H1 (cell line): ENCODE measurements at regions not wholly inside any gene's neighbourhood (a gene's known extent, or its start where the extent isn't known, plus 50 kb on each side); places are given as distances from the start of the nearest gene placed in this dataset.

Experiments used
- CTCF ChIA-PET: fragments of 300-600 bp; sonication (Branson Sonifier 250); formaldehyde crosslinking; loops from one replicate; lab custom pipeline; 2021; ENCODE audit not compliant: partially characterized antibody; lab: Charles Lee
- POLR2A ChIA-PET: fragments of 300-600 bp; sonication (Branson Sonifier 250); formaldehyde crosslinking; loops from one replicate; lab custom pipeline; 2021; ENCODE audit warnings: inconsistent platforms; ENCODE audit not compliant: partially characterized antibody; lab: Charles Lee
- DNase-seq, 2 experiments: peaks; one replicate each; pipeline versions ENCODE4 v3.0.0 to v3.0.0-alpha.2; 2010 to 2022; ENCODE audit warnings: low spot score in 2 of 2, low read depth in 1 of 2, mixed read lengths in 1 of 2
- FAIRE-seq: peaks from 2 replicates; lab custom pipeline; 2011; peaks lifted over from hg19 to GRCh38; lab: Jason Lieb, UNC
- H2AFZ ChIP-seq: 2 replicates; pipeline ENCODE4 v1.8.1; 2012; ENCODE audit warnings: low read length, inconsistent platforms
- H2AK5ac ChIP-seq: 2 replicates; pipeline ENCODE4 v1.6.1; 2013; ENCODE audit warnings: low read depth, low read length
- H2BK120ac ChIP-seq: replicated peaks from 2 replicates; pipeline ENCODE3; 2013; ENCODE audit warnings: low read depth, low read length, inconsistent platforms
- H2BK12ac ChIP-seq: 2 replicates; pipeline ENCODE4 v1.6.1; 2013; ENCODE audit warnings: low read depth, low read length
- H2BK15ac ChIP-seq: 2 replicates; pipeline ENCODE4 v1.6.1; 2013; ENCODE audit warnings: low read length
- H2BK20ac ChIP-seq: 2 replicates; pipeline ENCODE4 v1.6.1; 2013; ENCODE audit warnings: low read length
- H2BK5ac ChIP-seq: 2 replicates; pipeline ENCODE4 v1.6.1; 2013; ENCODE audit warnings: low read depth, low read length
- H3K14ac ChIP-seq: 2 replicates; pipeline ENCODE4 v1.6.1; 2013; ENCODE audit warnings: inconsistent platforms; ENCODE audit not compliant: insufficient read length
- H3K18ac ChIP-seq: 2 replicates; pipeline ENCODE4 v1.6.1; 2013; ENCODE audit warnings: low read length; ENCODE audit errors: extremely low read depth
- H3K23ac ChIP-seq: 2 replicates; pipeline ENCODE4 v1.6.1; 2013; ENCODE audit warnings: inconsistent platforms; ENCODE audit not compliant: insufficient read length
- H3K23me2 ChIP-seq: 2 replicates; pipeline ENCODE4 v1.6.1; 2013; ENCODE audit warnings: low read depth, low read length
- H3K27ac ChIP-seq: 2 replicates; pipeline ENCODE4 v1.6.1; 2011; ENCODE audit warnings: low read depth, low read length, inconsistent platforms
- H3K27me3 ChIP-seq, 4 experiments: replicated peaks in 1 of 4; 1 replicate in 1 of 4; 2 replicates in 3 of 4; pipeline versions ENCODE4 v1.6.1 to v1.8.1; 2011 to 2013; ENCODE audit warnings: low read length in 3 of 4, mild to moderate bottlenecking in 3 of 4, inconsistent platforms in 2 of 4, mixed read lengths in 2 of 4, moderate library complexity in 1 of 4; ENCODE audit not compliant: control insufficient read depth in 3 of 4, insufficient read depth in 3 of 4; ENCODE audit errors: extremely low read depth in 1 of 4
- H3K36me3 ChIP-seq, 4 experiments: 2 replicates each; pipeline versions ENCODE4 v1.6.1 to v1.8.1; 2011 to 2013; ENCODE audit warnings: mild to moderate bottlenecking in 4 of 4, low read length in 3 of 4, moderate library complexity in 2 of 4, control low read depth in 1 of 4, inconsistent platforms in 1 of 4; ENCODE audit not compliant: insufficient read depth in 4 of 4, control insufficient read depth in 2 of 4
- H3K4ac ChIP-seq: replicated peaks from 2 replicates; pipeline ENCODE3; 2013; ENCODE audit warnings: low read length, low read depth, mixed read lengths, inconsistent platforms; ENCODE audit not compliant: insufficient read length
- H3K4me1 ChIP-seq, 4 experiments: replicated peaks in 1 of 4; 1 replicate in 1 of 4; 2 replicates in 3 of 4; pipeline versions ENCODE4 v1.6.1 to v1.8.1; 2011 to 2013; ENCODE audit warnings: low read length in 3 of 4, inconsistent platforms in 2 of 4, mixed read lengths in 1 of 4; ENCODE audit not compliant: insufficient read depth in 4 of 4, control insufficient read depth in 3 of 4
- H3K4me2 ChIP-seq, 2 experiments: 2 replicates each; pipeline versions ENCODE4 v1.6.1 to v1.8.1; 2011 to 2013; ENCODE audit warnings: low read depth in 2 of 2, low read length in 2 of 2, control low read depth in 1 of 2, inconsistent platforms in 1 of 2, mild to moderate bottlenecking in 1 of 2; ENCODE audit not compliant: insufficient read depth in 1 of 2
- H3K4me3 ChIP-seq, 4 experiments: fragments of 200-600, 300-600 bp in 1 of 4; sonication (generic), shearing (Covaris generic), sonication (Bioruptor Twin) in 1 of 4; 2 replicates each; pipeline versions ENCODE4 v1.5.1 to v1.8.1; 2011 to 2016; ENCODE audit warnings: low read length in 4 of 4, low read depth in 3 of 4, control low read depth in 2 of 4, inconsistent platforms in 2 of 4, mild to moderate bottlenecking in 2 of 4, mixed read lengths in 1 of 4, moderate library complexity in 1 of 4; ENCODE audit not compliant: insufficient read depth in 2 of 4; ENCODE audit errors: extremely low read depth in 1 of 4
- H3K56ac ChIP-seq: replicated peaks from 2 replicates; pipeline ENCODE3; 2013; ENCODE audit warnings: low read depth, mild to moderate bottlenecking, mixed read lengths, low read length, inconsistent platforms; ENCODE audit not compliant: insufficient read length
- H3K79me1 ChIP-seq: 2 replicates; pipeline ENCODE4 v1.6.1; 2013; ENCODE audit warnings: low read depth, low read length, control low read depth
- H3K79me2 ChIP-seq, 2 experiments: 2 replicates each; pipeline versions ENCODE4 v1.6.1 to v1.8.1; 2012 to 2013; ENCODE audit warnings: low read length in 2 of 2, mild to moderate bottlenecking in 2 of 2, inconsistent platforms in 1 of 2; ENCODE audit not compliant: insufficient read depth in 2 of 2, control insufficient read depth in 1 of 2
- H3K9ac ChIP-seq, 4 experiments: replicated peaks in 1 of 4; 1 replicate in 1 of 4; 2 replicates in 3 of 4; pipeline versions ENCODE4 v1.6.1 to v1.8.1; 2011 to 2013; ENCODE audit warnings: low read depth in 3 of 4, low read length in 3 of 4, control low read depth in 2 of 4, mild to moderate bottlenecking in 2 of 4, moderate library complexity in 2 of 4, inconsistent platforms in 1 of 4; ENCODE audit errors: extremely low read depth in 1 of 4
- H3K9me3 ChIP-seq, 2 experiments: 2 replicates each; pipeline versions ENCODE4 v1.6.1 to v1.8.1; 2012 to 2013; ENCODE audit warnings: mild to moderate bottlenecking in 2 of 2, moderate library complexity in 2 of 2, control low read depth in 1 of 2, inconsistent platforms in 1 of 2, low read depth in 1 of 2, low read length in 1 of 2, mixed read lengths in 1 of 2; ENCODE audit not compliant: insufficient read depth in 2 of 2
- H4K20me1 ChIP-seq, 2 experiments: replicated peaks in 1 of 2; 2 replicates each; pipeline versions ENCODE3 to v1.8.1; 2011 to 2013; ENCODE audit warnings: inconsistent platforms in 2 of 2, low read length in 2 of 2, mild to moderate bottlenecking in 1 of 2; ENCODE audit not compliant: insufficient read depth in 2 of 2, control insufficient read depth in 1 of 2
- H4K5ac ChIP-seq: 2 replicates; pipeline ENCODE4 v1.6.1; 2013; ENCODE audit warnings: low read length, low read depth, mixed read lengths, inconsistent platforms; ENCODE audit not compliant: insufficient read length
- H4K8ac ChIP-seq: 2 replicates; pipeline ENCODE4 v1.8.0; 2013; ENCODE audit warnings: mild to moderate bottlenecking, moderate library complexity, low read length, inconsistent platforms; ENCODE audit not compliant: insufficient read depth; ENCODE audit errors: extremely low read depth
- H4K91ac ChIP-seq: replicated peaks from 2 replicates; pipeline ENCODE3; 2013; ENCODE audit warnings: low read length, mixed read lengths, inconsistent platforms; ENCODE audit not compliant: insufficient read length
- ATF2 ChIP-seq: IDR thresholded peaks from 2 replicates; pipeline ENCODE4 v1.6.1; 2012; ENCODE audit warnings: low read length, inconsistent platforms
- CBX5 ChIP-seq: fragments of 300-800, 300-1000 bp; sonication (generic); IDR thresholded peaks from 2 replicates; pipeline ENCODE4 v1.7.1; 2016; ENCODE audit warnings: antibody characterized with exemption, low read length, low read depth
- CEBPB ChIP-seq: IDR thresholded peaks from 2 replicates; pipeline ENCODE4 v1.6.1; 2012; ENCODE audit warnings: low read depth, low read length
- CHD1 ChIP-seq: IDR thresholded peaks from 2 replicates; pipeline ENCODE4 v1.6.1; 2012; ENCODE audit warnings: low read depth, low read length, improper control_type of control experiment
- EZH2 ChIP-seq: fragments of 200-600 bp; sonication (generic); IDR thresholded peaks from 2 replicates; pipeline ENCODE4 v1.7.1; 2012; ENCODE audit warnings: low read depth, mild to moderate bottlenecking, moderate library complexity, low read length, inconsistent platforms; ENCODE audit not compliant: severe bottlenecking
- KDM4A ChIP-seq: IDR thresholded peaks from one replicate; pipeline ENCODE4 v1.7.1; 2012; ENCODE audit warnings: low read depth, mild to moderate bottlenecking, moderate library complexity, low read length, inconsistent platforms; ENCODE audit not compliant: severe bottlenecking
- MAFK ChIP-seq: IDR thresholded peaks from 2 replicates; pipeline ENCODE4 v1.6.1; 2012; ENCODE audit warnings: low read depth, mild to moderate bottlenecking, improper control_type of control experiment, low read length
- MAX ChIP-seq: IDR thresholded peaks from 2 replicates; pipeline ENCODE4 v1.6.1; 2012; ENCODE audit warnings: inconsistent platforms
- NANOG ChIP-seq: IDR thresholded peaks from 2 replicates; pipeline ENCODE4 v1.6.1; 2011; ENCODE audit warnings: low read length, low read depth, mild to moderate bottlenecking, inconsistent platforms; ENCODE audit not compliant: insufficient read depth, poor library complexity, severe bottlenecking
- POU5F1 ChIP-seq: IDR thresholded peaks from 2 replicates; pipeline ENCODE4 v1.6.1; 2011; ENCODE audit warnings: low read depth, mild to moderate bottlenecking, low read length, moderate library complexity
- SIN3A ChIP-seq, 2 experiments: IDR thresholded peaks in 1 of 2; conservative IDR thresholded peaks in 1 of 2; 2 replicates each; pipeline ENCODE4 v1.6.1; 2011 to 2012; ENCODE audit warnings: low read length in 2 of 2, improper control_type of control experiment in 1 of 2, low read depth in 1 of 2, mild to moderate bottlenecking in 1 of 2
- SP1 ChIP-seq: IDR thresholded peaks from 2 replicates; pipeline ENCODE4 v1.6.1; 2011; ENCODE audit warnings: low read depth, low read length
- SP2 ChIP-seq: IDR thresholded peaks from 2 replicates; pipeline ENCODE4 v1.6.1; 2012; ENCODE audit warnings: mild to moderate bottlenecking, low read length, inconsistent platforms
- SRF ChIP-seq: IDR thresholded peaks from 2 replicates; pipeline ENCODE4 v1.6.1; 2011; ENCODE audit warnings: mild to moderate bottlenecking, low read depth, low read length, moderate library complexity
- WGBS, 2 experiments: shearing (Covaris generic) in 1 of 2; methylation state at CpG; one replicate each; pipeline versions ENCODE4 v1.1.6 to v1.1.7; 2013 to 2015; ENCODE audit warnings: low lambda C conversion rate in 2 of 2, mixed read lengths in 2 of 2, inconsistent platforms in 1 of 2, low coverage in 1 of 2, missing lambda C conversion rate in 1 of 2; ENCODE audit not compliant: insufficient replicate concordance in 2 of 2, insufficient coverage in 1 of 2, insufficient read length in 1 of 2; ENCODE audit errors: extremely low coverage in 1 of 2, missing lambda C conversion rate in 1 of 2; 5-methylcytosine and 5-hydroxymethylcytosine counted together

GRCh38 chr12:58766513-58766870 is 153.8 kb downstream of the LRIG3 start:
- Histone ChIP-seq H2AFZ (no peak overlapping the region), H3K18ac (no peak overlapping the region), H2BK120ac (no peak overlapping the region), H3K27me3 (no peaks in the 10 kb centered on the region), H3K14ac (no peak overlapping the region), H3K4me3 (no peak overlapping the region), H3K36me3 (no peaks in the 10 kb centered on the region), H3K9ac (no peak overlapping the region), H3K4ac (no peak overlapping the region), H3K27ac (no peak overlapping the region), H3K9me3 (no peaks in the 10 kb centered on the region), H3K4me2 (no peak overlapping the region), H4K8ac (no peak overlapping the region), H2BK15ac (no peak overlapping the region), H2BK12ac (no peak overlapping the region), H3K56ac (no peak overlapping the region), H2BK20ac (no peak overlapping the region), H2AK5ac (no peak overlapping the region), H2BK5ac (no peak overlapping the region), H4K20me1 (no peaks in the 10 kb centered on the region), H3K79me1 (no peaks in the 10 kb centered on the region), H3K23ac (no peak overlapping the region), H3K4me1 (no peaks in the 10 kb centered on the region), H3K23me2 (no peaks in the 10 kb centered on the region), H3K79me2 (no peaks in the 10 kb centered on the region), H4K91ac (no peak overlapping the region), H4K5ac (no peak overlapping the region)
- WGBS, 2 experiments = 64% methylated on average over 3 of the region's 3 CpGs; no CpG with 5 or more reads in 1 of the 2 experiments
- CTCF ChIA-PET = no interaction called here
- no peak for DNase-seq
- FAIRE-seq = no peak
- POLR2A ChIA-PET = no interaction called here
- TF ChIP-seq KDM4A = no peak
- TF ChIP-seq NANOG = no peak
- TF ChIP-seq MAX = no peak
- TF ChIP-seq EZH2 = no peak
- TF ChIP-seq SP2 = no peak
- TF ChIP-seq ATF2 = no peak
- TF ChIP-seq SP1 = no peak
- TF ChIP-seq CEBPB = no peak
- no peak for TF ChIP-seq SRF
- TF ChIP-seq CHD1 = no peak
- TF ChIP-seq SIN3A (conservative IDR thresholded peaks at IDR 0.05 in 1 of 2, IDR thresholded peaks at IDR 0.05 in 1 of 2; ENCODE audit: low read depth in 1 of 2, low read length in 2 of 2) = no peak
- TF ChIP-seq MAFK = no peak
- no peak for TF ChIP-seq CBX5
- TF ChIP-seq POU5F1 = no peak
